WTC11 (cell line): ENCODE measurements at regions not wholly inside any gene's neighbourhood (a gene's known extent, or its start where the extent isn't known, plus 50 kb on each side); places are given as distances from the start of the nearest gene placed in this dataset.

Experiments used
- ATAC-seq: fragments of 200-7000 bp; cut with Tn5 transposase; 2 replicates; pipeline ENCODE4 v1.10.0; 2021; ENCODE audit warnings: mild to moderate bottlenecking, moderate library complexity
- CTCF ChIA-PET: fragments of 300-600 bp; sonication (Branson Sonifier 250); formaldehyde crosslinking; loops from one replicate; lab custom pipeline; 2021; ENCODE audit warnings: antibody characterized with exemption; lab: Charles Lee
- POLR2A ChIA-PET: fragments of 350-600 bp; sonication (Branson Sonifier 250); formaldehyde crosslinking; loops from one replicate; lab custom pipeline; 2021; ENCODE audit warnings: antibody characterized with exemption; lab: Charles Lee
- DNase-seq: peaks from one replicate; pipeline ENCODE4 v3.0.0; 2021; ENCODE audit warnings: low spot score
- H3K27ac Mint-ChIP-seq: 2 replicates; pipeline ENCODE4 v1.8.0; 2021; ENCODE audit warnings: mixed read lengths
- H3K27me3 Mint-ChIP-seq: 2 replicates; pipeline ENCODE4 v1.8.0; 2021; ENCODE audit warnings: low read depth, mild to moderate bottlenecking, moderate library complexity, mixed read lengths
- H3K36me3 Mint-ChIP-seq: 2 replicates; pipeline ENCODE4 v1.8.0; 2021; ENCODE audit warnings: mixed read lengths
- H3K4me1 Mint-ChIP-seq: 2 replicates; pipeline ENCODE4 v1.8.0; 2022; ENCODE audit warnings: mixed read lengths
- H3K4me3 Mint-ChIP-seq: 2 replicates; pipeline ENCODE4 v1.8.0; 2021; ENCODE audit warnings: mild to moderate bottlenecking, moderate library complexity, mixed read lengths
- H3K9me3 Mint-ChIP-seq: 2 replicates; pipeline ENCODE4 v1.8.0; 2021; ENCODE audit warnings: mixed read lengths
- AFF4 ChIP-seq: sonication (generic); formaldehyde crosslinking; IDR thresholded peaks from 2 replicates; pipeline ENCODE4 v1.8.1; 2023; ENCODE audit warnings: mild to moderate bottlenecking, missing genetic modification reagents, borderline replicate concordance
- ATF2 ChIP-seq: sonication (generic); formaldehyde crosslinking; IDR thresholded peaks from 2 replicates; pipeline ENCODE4 v1.8.1; 2022; ENCODE audit warnings: low read depth, missing genetic modification reagents, borderline replicate concordance
- CDX4 ChIP-seq: fragments of 250-450 bp; sonication (Bioruptor Pico); IDR thresholded peaks from 2 replicates; pipeline ENCODE4 v1.9.0; 2021; ENCODE audit warnings: moderate library complexity, mild to moderate bottlenecking, inconsistent platforms, borderline replicate concordance
- E2F5 ChIP-seq: sonication (generic); formaldehyde crosslinking; IDR thresholded peaks from 2 replicates; pipeline ENCODE4 v1.8.1; 2022; ENCODE audit warnings: mild to moderate bottlenecking, moderate library complexity, missing genetic modification reagents
- ERG ChIP-seq: fragments of 250-450 bp; sonication (Bioruptor Pico); IDR thresholded peaks from 2 replicates; pipeline ENCODE4 v1.8.0; 2021; ENCODE audit warnings: mild to moderate bottlenecking
- FOXP1 ChIP-seq: sonication (generic); formaldehyde crosslinking; IDR thresholded peaks from 2 replicates; pipeline ENCODE4 v1.8.0; 2022; ENCODE audit warnings: missing genetic modification reagents, mild to moderate bottlenecking, moderate library complexity, borderline replicate concordance
- MAX ChIP-seq: sonication (generic); formaldehyde crosslinking; IDR thresholded peaks from 2 replicates; pipeline ENCODE4 v1.8.0; 2022; ENCODE audit warnings: mild to moderate bottlenecking, missing genetic modification reagents
- MLX ChIP-seq: sonication (generic); formaldehyde crosslinking; IDR thresholded peaks from 2 replicates; pipeline ENCODE4 v1.8.1; 2023; ENCODE audit warnings: mild to moderate bottlenecking, missing genetic modification reagents, moderate library complexity
- MXD4 ChIP-seq: fragments of 250-450 bp; sonication (Bioruptor Pico); IDR thresholded peaks from 2 replicates; pipeline ENCODE4 v1.8.0; 2021; ENCODE audit warnings: mild to moderate bottlenecking, moderate library complexity, borderline replicate concordance
- NFYB ChIP-seq: sonication (generic); formaldehyde crosslinking; conservative IDR thresholded peaks from 2 replicates; pipeline ENCODE4 v1.8.0; 2022; ENCODE audit warnings: low read depth, missing genetic modification reagents
- PREB ChIP-seq: sonication (generic); formaldehyde crosslinking; IDR thresholded peaks from 2 replicates; pipeline ENCODE4 v1.8.1; 2022; ENCODE audit warnings: mild to moderate bottlenecking, missing genetic modification reagents, moderate library complexity, borderline replicate concordance
- RELA ChIP-seq: sonication (generic); formaldehyde crosslinking; IDR thresholded peaks from 2 replicates; pipeline ENCODE4 v1.8.1; 2022; ENCODE audit warnings: missing genetic modification reagents, mild to moderate bottlenecking, borderline replicate concordance
- SMAD3 ChIP-seq: sonication (generic); formaldehyde crosslinking; IDR thresholded peaks from 2 replicates; pipeline ENCODE4 v1.8.0; 2022; ENCODE audit warnings: missing genetic modification reagents, mild to moderate bottlenecking, borderline replicate concordance
- ZBTB43 ChIP-seq: sonication (generic); formaldehyde crosslinking; IDR thresholded peaks from 2 replicates; pipeline ENCODE4 v1.8.1; 2023; ENCODE audit warnings: mild to moderate bottlenecking, missing genetic modification reagents
- ZNF219 ChIP-seq: sonication (generic); formaldehyde crosslinking; IDR thresholded peaks from 2 replicates; pipeline ENCODE4 v1.8.0; 2023; ENCODE audit warnings: missing genetic modification reagents, mild to moderate bottlenecking, borderline replicate concordance
- ZNF263 ChIP-seq: sonication (generic); formaldehyde crosslinking; IDR thresholded peaks from 2 replicates; pipeline ENCODE4 v1.8.1; 2022; ENCODE audit warnings: low read depth, mild to moderate bottlenecking, moderate library complexity, missing genetic modification reagents
- ZNF396 ChIP-seq: fragments of 250-450 bp; sonication (Bioruptor Pico); IDR thresholded peaks from 2 replicates; pipeline ENCODE4 v1.8.0; 2021; ENCODE audit warnings: mild to moderate bottlenecking, moderate library complexity, borderline replicate concordance
- ZNF416 ChIP-seq: fragments of 250-450 bp; sonication (Bioruptor Pico); IDR thresholded peaks from 2 replicates; pipeline ENCODE4 v1.9.0; 2021; ENCODE audit warnings: mild to moderate bottlenecking, inconsistent platforms
- ZSCAN18 ChIP-seq: fragments of 250-450 bp; sonication (Bioruptor Pico); IDR thresholded peaks from 2 replicates; pipeline ENCODE4 v2.1.2; 2022; ENCODE audit warnings: mild to moderate bottlenecking, moderate library complexity

GRCh38 chr4:184313058-184313581, 95.4 kb upstream of the ENPP6 start:
- H3K4me1 Mint-ChIP-seq = peaks cover 30% of the 10 kb centered on the region
- H3K4me3 Mint-ChIP-seq = no peak overlapping the region
- peaks cover 7% of the 10 kb centered on the region for H3K9me3 Mint-ChIP-seq
- no peak for DNase-seq
- POLR2A ChIA-PET = no interaction called here
- no peak overlapping the region for H3K27ac Mint-ChIP-seq
- CTCF ChIA-PET = no interaction called here
- ATAC-seq = no peak
- TF ChIP-seq ZNF416 (no peak), ZSCAN18 (CRISPR knock-in tag) (no peak), ERG (CRISPR knock-in tag) (no peak), MXD4 (CRISPR knock-in tag) (no peak), MLX (CRISPR knock-in tag) (no peak), NFYB (no peak), SMAD3 (CRISPR knock-in tag) (no peak), ZBTB43 (CRISPR knock-in tag) (no peak), ZNF219 (CRISPR knock-in tag) (no peak), E2F5 (no peak), PREB (CRISPR knock-in tag) (no peak), ZNF396 (CRISPR knock-in tag) (no peak), FOXP1 (no peak), MAX (CRISPR knock-in tag) (no peak), AFF4 (CRISPR knock-in tag) (no peak), RELA (no peak), CDX4 (CRISPR knock-in tag) (no peak), ZNF263 (CRISPR knock-in tag) (no peak), ATF2 (no peak)
- no peaks in the 10 kb centered on the region; the same call in 1 of the 2 replicates for H3K27me3 Mint-ChIP-seq
- H3K36me3 Mint-ChIP-seq = no peaks in the 10 kb centered on the region
